ENCODE measurements at regions not wholly inside any gene's neighbourhood (a gene's known extent, or its start where the extent isn't known, plus 50 kb on each side); places are given as distances from the start of the nearest gene placed in this dataset.

GRCh38 chr13:86476656-86477055, 677.4 kb upstream of the SLITRK6 start:
- Histone ChIP-seq H3K4ac (ENCODE audit: low read depth, low read length) (no peak overlapping the region), H4K8ac (replicated peaks; ENCODE audit: insufficient read length, low read depth, low read length) (no peak overlapping the region), H3K23ac (ENCODE audit: insufficient read length, low read depth, low read length) (no peak overlapping the region), H3K4me1 (ENCODE audit: insufficient read depth, low read length) (no peaks in the 10 kb centered on the region), H3T11ph (ENCODE audit: low read length) (no peak overlapping the region), H3K79me1 (ENCODE audit: insufficient read depth, low read depth, low read length, poor library complexity, severe bottlenecking) (no peaks in the 10 kb centered on the region), H3K27ac (ENCODE audit: insufficient read length, low read depth, low read length) (no peak overlapping the region), H3K14ac (ENCODE audit: insufficient read depth, low read length) (no peak overlapping the region), H3K9ac (ENCODE audit: extremely low read depth, insufficient read length, low read length) (no peak overlapping the region), H2BK5ac (ENCODE audit: insufficient read length, low read length) (no peak overlapping the region), H4K5ac (ENCODE audit: insufficient read length, low read depth, low read length) (no peak overlapping the region), H2AK5ac (ENCODE audit: insufficient read length, low read length) (no peak overlapping the region), H3K56ac (ENCODE audit: insufficient read length, low read depth, low read length) (no peak overlapping the region), H3K9me3 (ENCODE audit: control insufficient read depth, low read depth, low read length) (no peaks in the 10 kb centered on the region), H3K18ac (ENCODE audit: insufficient read length, low read depth, low read length) (no peak overlapping the region), H3K4me2 (ENCODE audit: insufficient read depth, insufficient read length, low read length) (no peak overlapping the region), H3K27me3 (ENCODE audit: insufficient read depth, low read length) (no peaks in the 10 kb centered on the region), H4K91ac (ENCODE audit: insufficient read length, low read depth, low read length) (no peak overlapping the region), H2BK120ac (ENCODE audit: low read depth, low read length, poor library complexity, severe bottlenecking) (no peak overlapping the region), H2BK12ac (ENCODE audit: insufficient read length, low read depth, low read length) (no peak overlapping the region), H4K20me1 (ENCODE audit: control insufficient read depth, insufficient read depth, insufficient read length) (no peaks in the 10 kb centered on the region), H2BK15ac (ENCODE audit: low read depth, low read length) (no peak overlapping the region), H3K23me2 (ENCODE audit: insufficient read length, low read depth, low read length, poor library complexity, severe bottlenecking) (no peaks in the 10 kb centered on the region), H3K79me2 (ENCODE audit: insufficient read depth, low read length) (no peaks in the 10 kb centered on the region), H2AFZ (ENCODE audit: low read length) (no peak overlapping the region), H2BK20ac (ENCODE audit: low read depth, low read length, poor library complexity, severe bottlenecking) (no peak overlapping the region)
- Mint-ChIP-seq H3K36me3 (ENCODE audit: insufficient read depth in 1 of 3, low read depth in 3 of 3) (0 out of 7 replicates have a peak, but pooled peaks cover 0 to 3% (median 0%) of the 10 kb centered on the region in 3 experiments), H3K4me3 (no peak overlapping the region), H3K4me1 (peaks cover 0 to 3% of the 10 kb centered on the region in 2 experiments; a peak in 2 of 4 replicates), H3K9me3 (peaks cover 0 to 2% of the 10 kb centered on the region in 2 experiments; a peak in 1 of 5 replicates), H3K27ac (no peak overlapping the region), H3K27me3 (ENCODE audit: low read depth) (no peaks in the 10 kb centered on the region)
- no CpG with 5 or more reads among the region's 5 CpGs for WGBS (ENCODE audit: extremely low coverage, insufficient read length, low lambda C conversion rate)
- no peak for DNase-seq
- TF ChIP-seq CTCF (conservative IDR thresholded peaks at IDR 0.05) = no peak

Data from H9 (cell line).